Mesenteric fat pad (tissue), 1 donor: ENCODE measurements at regions not wholly inside any gene's neighbourhood (a gene's known extent, or its start where the extent isn't known, plus 50 kb on each side); places are given as distances from the start of the nearest gene placed in this dataset.

ENCODE experiments used
- DNase-seq: peaks from one replicate; pipeline ENCODE4 v3.0.0-alpha.2; 2020; ENCODE audit warnings: low spot score
- donor health status: DM: yes; HTN: yes; CAD: no.

- DNase-seq, result no peak
Measured at GRCh38 chr2:217249121-217250012, 389.5 kb upstream of the TNP1 start.

GRCh38 chr2:217248312-217248935 is 388.6 kb upstream of the TNP1 start:
- no peak for DNase-seq

GRCh38 chr2:217247476-217247875 is 387.6 kb upstream of the TNP1 start:
- DNase-seq, result no peak

GRCh38 chr2:217246108-217246507 is 386.2 kb upstream of the TNP1 start:
- no peak for DNase-seq

GRCh38 chr2:217244815-217245214 is 385.0 kb upstream of the TNP1 start:
- DNase-seq, result no peak

- DNase-seq, result no peak
Measured at GRCh38 chr2:217242947-217243346, 383.1 kb upstream of the TNP1 start.

GRCh38 chr2:217231724-217232123 is 371.9 kb upstream of the TNP1 start:
- no peak for DNase-seq

GRCh38 chr2:217231212-217231611 is 371.3 kb upstream of the TNP1 start:
- no peak for DNase-seq

- no peak for DNase-seq
Measured at GRCh38 chr2:217228732-217229131, 368.9 kb upstream of the TNP1 start.

GRCh38 chr2:217227794-217228193 is 367.9 kb upstream of the TNP1 start:
- no peak for DNase-seq

- DNase-seq, result no peak
Measured at GRCh38 chr2:217225596-217225995, 365.7 kb upstream of the TNP1 start.

GRCh38 chr2:217223222-217223930 is 363.5 kb upstream of the TNP1 start:
- DNase-seq, result no peak

- DNase-seq, result no peak
Measured at GRCh38 chr2:217222309-217222910, 362.5 kb upstream of the TNP1 start.

- DNase-seq, result no peak
Measured at GRCh38 chr2:217220228-217221013, 360.6 kb upstream of the TNP1 start.

GRCh38 chr2:217219164-217219520 is 359.3 kb upstream of the TNP1 start:
- no peak for DNase-seq

- no peak for DNase-seq
Measured at GRCh38 chr2:217218269-217219163, 358.7 kb upstream of the TNP1 start.

- DNase-seq, result no peak
Measured at GRCh38 chr2:217216982-217217381, 357.1 kb upstream of the TNP1 start.

GRCh38 chr2:217216316-217216715 is 356.5 kb upstream of the TNP1 start:
- DNase-seq, result no peak

GRCh38 chr2:217215877-217216276 is 356.0 kb upstream of the TNP1 start:
- no peak for DNase-seq

- DNase-seq, result no peak
Measured at GRCh38 chr2:217208867-217209266, 349.0 kb upstream of the TNP1 start.
